ENCODE measurements at regions not wholly inside any gene's neighbourhood (a gene's known extent, or its start where the extent isn't known, plus 50 kb on each side); places are given as distances from the start of the nearest gene placed in this dataset.

GRCh38 chr9:95666785-95667155 is 150.0 kb upstream of the PTCH1 start:
- no peaks in the 10 kb centered on the region for H3K9me3 ChIP-seq (ENCODE audit: control insufficient read depth in 3 of 3, low read length in 3 of 3)
- no peaks in the 10 kb centered on the region for H3K4me1 ChIP-seq (ENCODE audit: control insufficient read depth in 3 of 3, insufficient read depth in 3 of 3, low read length in 3 of 3)
- no peaks in the 10 kb centered on the region for H3K36me3 ChIP-seq (ENCODE audit: control insufficient read depth in 3 of 3, insufficient read depth in 3 of 3, low read length in 3 of 3)
- H3K4me3 ChIP-seq (ENCODE audit: low read length in 3 of 3), result no peak overlapping the region
- no peak overlapping the region for H3K9ac ChIP-seq (ENCODE audit: low read depth in 1 of 3, low read length in 3 of 3)
- H3K27ac ChIP-seq (ENCODE audit: low read depth, low read length), result no peak overlapping the region
- peaks cover 0 to 25% (median 3%) of the 10 kb centered on the region in 3 donors for H3K27me3 ChIP-seq (ENCODE audit: control insufficient read depth in 3 of 3, insufficient read depth in 3 of 3, low read length in 3 of 3)

DNA sequence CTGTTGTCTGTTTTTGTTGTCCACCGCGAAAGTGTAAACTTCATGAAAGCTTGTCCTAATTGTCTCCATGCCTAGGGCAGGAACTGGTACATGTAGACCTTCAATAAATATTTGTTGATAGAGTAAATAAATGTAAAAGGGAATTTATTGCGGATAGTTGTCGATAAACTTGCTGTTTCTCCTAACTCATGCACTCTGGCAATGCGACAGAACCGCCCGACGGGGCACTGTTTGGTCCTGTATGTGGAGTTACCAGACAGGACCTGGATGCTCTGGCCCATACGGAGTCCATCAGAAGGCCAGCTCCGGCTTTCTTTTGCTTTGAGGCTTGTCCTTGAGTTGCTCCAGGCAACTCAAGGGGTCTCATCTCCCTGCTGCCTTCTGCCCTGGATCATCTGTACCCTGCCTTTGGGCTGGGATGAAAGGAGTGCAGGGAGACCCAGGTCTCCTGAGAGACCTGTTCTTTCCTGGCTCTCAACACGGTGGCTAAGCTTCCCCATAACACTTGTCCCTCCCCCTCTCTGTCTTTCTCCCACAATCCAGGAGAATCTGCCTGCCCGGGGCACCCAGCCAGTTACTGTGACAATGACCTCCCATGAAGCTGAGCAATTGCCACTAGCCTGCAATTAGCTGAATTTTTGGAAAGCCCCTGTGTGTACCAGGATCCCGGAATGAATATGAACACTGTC is 149.5 kb upstream of the PTCH1 start:
- Histone ChIP-seq H3K9ac (ENCODE audit: low read depth in 1 of 3, low read length in 3 of 3) (no peak overlapping the region), H3K4me3 (ENCODE audit: low read length in 3 of 3) (no peak overlapping the region), H3K27ac (ENCODE audit: low read depth, low read length) (no peak overlapping the region), H3K36me3 (ENCODE audit: control insufficient read depth in 3 of 3, insufficient read depth in 3 of 3, low read length in 3 of 3) (no peaks in the 10 kb centered on the region), H3K4me1 (ENCODE audit: control insufficient read depth in 3 of 3, insufficient read depth in 3 of 3, low read length in 3 of 3) (no peaks in the 10 kb centered on the region), H3K27me3 (ENCODE audit: control insufficient read depth in 3 of 3, insufficient read depth in 3 of 3, low read length in 3 of 3) (peaks cover 0 to 25% (median 3%) of the 10 kb centered on the region in 3 donors), H3K9me3 (ENCODE audit: control insufficient read depth in 3 of 3, low read length in 3 of 3) (no peaks in the 10 kb centered on the region)

GRCh38 chr9:95653246-95653645 is 136.5 kb upstream of the PTCH1 start:
- Histone ChIP-seq H3K27ac (ENCODE audit: low read depth, low read length) (no peak overlapping the region), H3K36me3 (ENCODE audit: control insufficient read depth in 3 of 3, insufficient read depth in 3 of 3, low read length in 3 of 3) (no peaks in the 10 kb centered on the region), H3K9me3 (ENCODE audit: control insufficient read depth in 3 of 3, low read length in 3 of 3) (no peaks in the 10 kb centered on the region), H3K27me3 (ENCODE audit: control insufficient read depth in 3 of 3, insufficient read depth in 3 of 3, low read length in 3 of 3) (no peaks in the 10 kb centered on the region), H3K9ac (ENCODE audit: low read depth in 1 of 3, low read length in 3 of 3) (no peak overlapping the region), H3K4me3 (ENCODE audit: low read length in 3 of 3) (no peak overlapping the region), H3K4me1 (ENCODE audit: control insufficient read depth in 3 of 3, insufficient read depth in 3 of 3, low read length in 3 of 3) (no peaks in the 10 kb centered on the region)

DNA sequence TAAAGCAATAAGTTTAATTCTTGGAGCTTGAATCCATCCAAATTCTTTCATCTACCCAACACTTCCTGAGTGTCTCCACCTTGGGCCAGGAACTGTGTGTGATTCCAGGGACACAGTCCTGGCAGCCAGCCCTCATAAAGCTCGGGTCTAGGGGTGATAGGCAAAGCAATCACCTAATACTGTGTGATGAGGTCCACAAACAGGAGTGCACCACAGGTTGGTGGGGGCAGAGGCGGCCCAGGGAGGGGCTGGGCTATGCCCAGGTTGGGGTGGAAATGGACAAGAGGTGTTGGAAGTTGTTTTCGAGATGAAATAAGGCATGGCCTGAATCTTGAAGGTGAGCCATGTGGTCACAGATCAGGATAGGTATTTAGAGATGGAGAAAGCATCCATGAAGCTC is 133.9 kb upstream of the PTCH1 start:
- Histone ChIP-seq H3K36me3 (ENCODE audit: control insufficient read depth in 3 of 3, insufficient read depth in 3 of 3, low read length in 3 of 3) (no peaks in the 10 kb centered on the region), H3K4me3 (ENCODE audit: low read length in 3 of 3) (no peak overlapping the region), H3K9ac (ENCODE audit: low read depth in 1 of 3, low read length in 3 of 3) (no peak overlapping the region), H3K27ac (ENCODE audit: low read depth, low read length) (no peak overlapping the region), H3K9me3 (ENCODE audit: control insufficient read depth in 3 of 3, low read length in 3 of 3) (no peaks in the 10 kb centered on the region), H3K4me1 (ENCODE audit: control insufficient read depth in 3 of 3, insufficient read depth in 3 of 3, low read length in 3 of 3) (no peaks in the 10 kb centered on the region), H3K27me3 (ENCODE audit: control insufficient read depth in 3 of 3, insufficient read depth in 3 of 3, low read length in 3 of 3) (no peaks in the 10 kb centered on the region)

- Histone ChIP-seq H3K27me3 (ENCODE audit: control insufficient read depth in 3 of 3, insufficient read depth in 3 of 3, low read length in 3 of 3) (no peaks in the 10 kb centered on the region), H3K36me3 (ENCODE audit: control insufficient read depth in 3 of 3, insufficient read depth in 3 of 3, low read length in 3 of 3) (no peaks in the 10 kb centered on the region), H3K4me3 (ENCODE audit: low read length in 3 of 3) (no peak overlapping the region), H3K27ac (ENCODE audit: low read depth, low read length) (no peak overlapping the region), H3K4me1 (ENCODE audit: control insufficient read depth in 3 of 3, insufficient read depth in 3 of 3, low read length in 3 of 3) (no peaks in the 10 kb centered on the region), H3K9ac (ENCODE audit: low read depth in 1 of 3, low read length in 3 of 3) (no peak overlapping the region), H3K9me3 (ENCODE audit: control insufficient read depth in 3 of 3, low read length in 3 of 3) (no peaks in the 10 kb centered on the region)
Measured at GRCh38 chr9:95649801-95650213, 133.0 kb upstream of the PTCH1 start.

DNA sequence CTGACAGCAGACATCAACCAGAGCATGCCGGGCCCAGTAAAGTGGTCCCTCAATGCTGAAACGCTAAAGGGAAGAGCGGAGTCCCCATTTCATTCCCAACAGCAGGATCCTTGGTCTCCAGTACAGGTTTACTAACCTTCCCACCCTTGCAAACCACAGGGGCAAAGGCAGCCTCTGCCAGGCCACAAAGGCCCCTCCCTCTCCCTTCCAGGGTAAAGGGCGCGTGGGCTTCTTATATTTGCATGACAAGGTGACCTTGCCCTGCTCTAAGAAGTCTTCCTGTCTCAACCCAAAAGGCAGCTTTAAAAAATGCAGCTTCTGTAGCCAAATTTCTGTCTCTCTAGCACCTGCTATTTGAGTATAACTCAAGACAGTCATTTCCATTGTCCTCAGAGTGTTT is 131.5 kb upstream of the PTCH1 start:
- no peak overlapping the region for H3K4me3 ChIP-seq (ENCODE audit: low read length in 3 of 3)
- no peak overlapping the region for H3K9ac ChIP-seq (ENCODE audit: low read depth in 1 of 3, low read length in 3 of 3)
- H3K4me1 ChIP-seq (ENCODE audit: control insufficient read depth in 3 of 3, insufficient read depth in 3 of 3, low read length in 3 of 3), result no peaks in the 10 kb centered on the region
- H3K36me3 ChIP-seq (ENCODE audit: control insufficient read depth in 3 of 3, insufficient read depth in 3 of 3, low read length in 3 of 3), result no peaks in the 10 kb centered on the region
- H3K27ac ChIP-seq (ENCODE audit: low read depth, low read length), result no peak overlapping the region
- no peaks in the 10 kb centered on the region for H3K27me3 ChIP-seq (ENCODE audit: control insufficient read depth in 3 of 3, insufficient read depth in 3 of 3, low read length in 3 of 3)
- H3K9me3 ChIP-seq (ENCODE audit: control insufficient read depth in 3 of 3, low read length in 3 of 3), result no peaks in the 10 kb centered on the region

GRCh38 chr9:95645992-95646391 is 129.2 kb upstream of the PTCH1 start:
- Histone ChIP-seq H3K36me3 (ENCODE audit: control insufficient read depth in 3 of 3, insufficient read depth in 3 of 3, low read length in 3 of 3) (no peaks in the 10 kb centered on the region), H3K9ac (ENCODE audit: low read depth in 1 of 3, low read length in 3 of 3) (no peak overlapping the region), H3K4me3 (ENCODE audit: low read length in 3 of 3) (no peak overlapping the region), H3K27ac (ENCODE audit: low read depth, low read length) (no peak overlapping the region), H3K27me3 (ENCODE audit: control insufficient read depth in 3 of 3, insufficient read depth in 3 of 3, low read length in 3 of 3) (no peaks in the 10 kb centered on the region), H3K4me1 (ENCODE audit: control insufficient read depth in 3 of 3, insufficient read depth in 3 of 3, low read length in 3 of 3) (no peaks in the 10 kb centered on the region), H3K9me3 (ENCODE audit: control insufficient read depth in 3 of 3, low read length in 3 of 3) (no peaks in the 10 kb centered on the region)

- no peaks in the 10 kb centered on the region for H3K4me1 ChIP-seq (ENCODE audit: control insufficient read depth in 3 of 3, insufficient read depth in 3 of 3, low read length in 3 of 3)
- H3K36me3 ChIP-seq (ENCODE audit: control insufficient read depth in 3 of 3, insufficient read depth in 3 of 3, low read length in 3 of 3), result no peaks in the 10 kb centered on the region
- no peak overlapping the region for H3K27ac ChIP-seq (ENCODE audit: low read depth, low read length)
- no peaks in the 10 kb centered on the region for H3K27me3 ChIP-seq (ENCODE audit: control insufficient read depth in 3 of 3, insufficient read depth in 3 of 3, low read length in 3 of 3)
- H3K4me3 ChIP-seq (ENCODE audit: low read length in 3 of 3), result no peak overlapping the region
- H3K9me3 ChIP-seq (ENCODE audit: control insufficient read depth in 3 of 3, low read length in 3 of 3), result no peaks in the 10 kb centered on the region
- H3K9ac ChIP-seq (ENCODE audit: low read depth in 1 of 3, low read length in 3 of 3), result no peak overlapping the region
Measured at GRCh38 chr9:95645579-95645978, 128.8 kb upstream of the PTCH1 start.

- Histone ChIP-seq H3K9me3 (ENCODE audit: control insufficient read depth in 3 of 3, low read length in 3 of 3) (no peaks in the 10 kb centered on the region), H3K4me1 (ENCODE audit: control insufficient read depth in 3 of 3, insufficient read depth in 3 of 3, low read length in 3 of 3) (no peaks in the 10 kb centered on the region), H3K36me3 (ENCODE audit: control insufficient read depth in 3 of 3, insufficient read depth in 3 of 3, low read length in 3 of 3) (no peaks in the 10 kb centered on the region), H3K27me3 (ENCODE audit: control insufficient read depth in 3 of 3, insufficient read depth in 3 of 3, low read length in 3 of 3) (peaks cover 0 to 4% (median 0%) of the 10 kb centered on the region in 3 donors), H3K27ac (ENCODE audit: low read depth, low read length) (no peak overlapping the region), H3K4me3 (ENCODE audit: low read length in 3 of 3) (no peak overlapping the region), H3K9ac (ENCODE audit: low read depth in 1 of 3, low read length in 3 of 3) (no peak overlapping the region)
Measured at GRCh38 chr9:95644377-95644776, 127.6 kb upstream of the PTCH1 start.

- Histone ChIP-seq H3K4me1 (ENCODE audit: control insufficient read depth in 3 of 3, insufficient read depth in 3 of 3, low read length in 3 of 3) (no peaks in the 10 kb centered on the region), H3K9me3 (ENCODE audit: control insufficient read depth in 3 of 3, low read length in 3 of 3) (no peaks in the 10 kb centered on the region), H3K9ac (ENCODE audit: low read depth in 1 of 3, low read length in 3 of 3) (no peak overlapping the region), H3K36me3 (ENCODE audit: control insufficient read depth in 3 of 3, insufficient read depth in 3 of 3, low read length in 3 of 3) (no peaks in the 10 kb centered on the region), H3K27me3 (ENCODE audit: control insufficient read depth in 3 of 3, insufficient read depth in 3 of 3, low read length in 3 of 3) (peaks cover 0 to 4% (median 0%) of the 10 kb centered on the region in 3 donors), H3K4me3 (ENCODE audit: low read length in 3 of 3) (no peak overlapping the region), H3K27ac (ENCODE audit: low read depth, low read length) (no peak overlapping the region)
Measured at GRCh38 chr9:95643619-95644018, 126.8 kb upstream of the PTCH1 start.
